ENCODE measurements at regions not wholly inside any gene's neighbourhood (a gene's known extent, or its start where the extent isn't known, plus 50 kb on each side); places are given as distances from the start of the nearest gene placed in this dataset.

DNA sequence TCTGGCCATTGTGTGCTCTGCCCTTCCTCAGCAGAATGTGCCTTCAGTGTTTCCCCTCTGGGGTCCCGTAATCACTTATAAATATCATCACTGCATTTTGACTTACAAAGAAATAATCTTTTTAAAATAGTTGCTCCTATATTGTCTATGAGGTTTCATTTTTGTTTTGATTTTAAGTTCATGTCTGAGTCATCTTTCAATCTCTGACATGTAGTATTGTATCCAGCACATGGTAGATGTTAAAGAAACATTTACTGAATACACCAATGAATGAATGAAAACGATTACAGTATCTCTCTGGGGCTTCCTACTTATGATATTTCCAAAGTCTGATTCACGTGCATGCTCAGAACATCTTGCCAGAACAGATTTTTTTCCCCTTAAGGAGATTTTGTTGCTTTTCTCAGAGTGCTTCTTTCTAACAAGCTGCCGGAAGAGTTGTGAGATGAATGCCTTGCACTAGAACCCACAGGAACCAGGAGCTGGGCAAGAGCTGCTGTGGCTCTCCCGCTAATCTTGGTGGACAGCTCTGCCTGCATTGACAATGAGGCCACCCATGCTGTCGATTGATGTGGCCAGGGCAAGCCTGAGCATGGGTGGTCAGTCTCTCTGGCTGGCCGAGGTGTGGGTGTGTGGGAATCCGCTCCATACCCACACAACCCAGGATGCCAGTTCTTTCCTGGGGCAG is 199.4 kb downstream of the CYRIA start:
- TF ChIP-seq ZFX (IDR thresholded peaks at IDR 0.05; ENCODE audit: borderline replicate concordance): no peak
- TF ChIP-seq, protein P1, sequence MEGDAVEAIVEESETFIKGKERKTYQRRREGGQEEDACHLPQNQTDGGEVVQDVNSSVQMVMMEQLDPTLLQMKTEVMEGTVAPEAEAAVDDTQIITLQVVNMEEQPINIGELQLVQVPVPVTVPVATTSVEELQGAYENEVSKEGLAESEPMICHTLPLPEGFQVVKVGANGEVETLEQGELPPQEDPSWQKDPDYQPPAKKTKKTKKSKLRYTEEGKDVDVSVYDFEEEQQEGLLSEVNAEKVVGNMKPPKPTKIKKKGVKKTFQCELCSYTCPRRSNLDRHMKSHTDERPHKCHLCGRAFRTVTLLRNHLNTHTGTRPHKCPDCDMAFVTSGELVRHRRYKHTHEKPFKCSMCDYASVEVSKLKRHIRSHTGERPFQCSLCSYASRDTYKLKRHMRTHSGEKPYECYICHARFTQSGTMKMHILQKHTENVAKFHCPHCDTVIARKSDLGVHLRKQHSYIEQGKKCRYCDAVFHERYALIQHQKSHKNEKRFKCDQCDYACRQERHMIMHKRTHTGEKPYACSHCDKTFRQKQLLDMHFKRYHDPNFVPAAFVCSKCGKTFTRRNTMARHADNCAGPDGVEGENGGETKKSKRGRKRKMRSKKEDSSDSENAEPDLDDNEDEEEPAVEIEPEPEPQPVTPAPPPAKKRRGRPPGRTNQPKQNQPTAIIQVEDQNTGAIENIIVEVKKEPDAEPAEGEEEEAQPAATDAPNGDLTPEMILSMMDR (IDR thresholded peaks at IDR 0.05): no peak
- no peak overlapping the region for H3K27ac ChIP-seq

DNA sequence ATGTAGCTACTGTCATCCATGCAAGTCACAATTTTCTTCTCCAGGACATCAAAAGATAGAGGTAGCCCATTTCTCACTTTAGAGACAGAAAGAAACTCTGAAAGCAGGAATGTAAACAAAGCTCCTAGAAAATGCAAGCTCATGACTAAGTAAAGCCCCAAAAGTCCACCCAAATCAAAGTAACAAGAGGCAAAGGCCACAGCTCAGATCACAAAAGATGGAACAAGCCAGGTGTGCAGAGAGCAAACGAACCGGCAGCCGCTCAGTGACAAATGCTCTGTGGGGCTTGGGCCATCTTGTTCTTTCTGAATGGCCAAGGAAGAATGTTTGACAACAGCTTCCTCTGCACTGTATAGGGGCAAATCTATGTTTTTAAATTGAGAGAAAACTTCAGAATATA is 201.0 kb downstream of the CYRIA start:
- no peak overlapping the region for H3K27ac ChIP-seq
- TF ChIP-seq, protein P1 (IDR thresholded peaks at IDR 0.05): no peak
- no peak for TF ChIP-seq ZFX (IDR thresholded peaks at IDR 0.05; ENCODE audit: borderline replicate concordance)

DNA sequence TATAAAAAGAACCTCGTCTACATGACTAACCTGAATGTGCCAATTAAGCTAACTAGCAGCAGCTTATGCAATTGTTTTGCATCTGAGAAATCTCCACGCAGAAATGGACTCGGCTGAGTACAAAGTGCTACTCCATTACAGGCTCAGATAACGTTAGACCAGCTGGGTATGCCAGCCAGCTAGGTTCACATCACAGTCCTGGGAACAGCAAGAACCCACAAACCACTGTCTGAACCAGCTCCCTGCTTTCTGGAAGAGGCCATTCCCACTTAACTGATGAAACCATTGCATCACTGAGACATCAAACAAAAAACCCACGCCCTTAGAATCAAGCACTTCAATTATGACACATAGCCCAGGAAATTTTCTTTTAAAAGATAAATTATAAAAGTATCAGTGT is 202.7 kb downstream of the CYRIA start:
- no peak overlapping the region for H3K27ac ChIP-seq
- TF ChIP-seq ZFX (IDR thresholded peaks at IDR 0.05; ENCODE audit: borderline replicate concordance): no peak
- TF ChIP-seq, protein P1 (IDR thresholded peaks at IDR 0.05): no peak

DNA sequence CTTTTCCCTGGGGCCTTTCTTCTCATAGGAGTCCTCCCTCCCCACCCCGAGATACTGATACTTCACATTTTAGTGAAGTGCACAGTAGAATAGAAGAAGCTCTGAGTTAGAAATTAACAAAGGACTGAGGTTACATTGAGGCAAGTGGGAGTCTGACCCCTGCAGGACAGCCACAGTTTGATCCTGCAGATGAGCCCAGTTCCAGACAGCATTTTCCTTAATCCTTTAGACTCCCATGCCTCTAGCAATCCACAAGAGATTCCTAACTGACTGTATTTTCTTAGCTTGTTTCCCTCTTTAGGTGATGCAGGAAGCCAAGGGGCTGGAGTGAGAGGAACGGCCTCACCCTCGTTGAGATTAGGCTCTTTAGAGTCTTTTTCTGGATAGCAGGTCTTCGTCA is 204.0 kb downstream of the CYRIA start:
- no peak overlapping the region for H3K27ac ChIP-seq
- TF ChIP-seq, protein P1 (IDR thresholded peaks at IDR 0.05): no peak
- TF ChIP-seq ZFX (IDR thresholded peaks at IDR 0.05; ENCODE audit: borderline replicate concordance): no peak

DNA sequence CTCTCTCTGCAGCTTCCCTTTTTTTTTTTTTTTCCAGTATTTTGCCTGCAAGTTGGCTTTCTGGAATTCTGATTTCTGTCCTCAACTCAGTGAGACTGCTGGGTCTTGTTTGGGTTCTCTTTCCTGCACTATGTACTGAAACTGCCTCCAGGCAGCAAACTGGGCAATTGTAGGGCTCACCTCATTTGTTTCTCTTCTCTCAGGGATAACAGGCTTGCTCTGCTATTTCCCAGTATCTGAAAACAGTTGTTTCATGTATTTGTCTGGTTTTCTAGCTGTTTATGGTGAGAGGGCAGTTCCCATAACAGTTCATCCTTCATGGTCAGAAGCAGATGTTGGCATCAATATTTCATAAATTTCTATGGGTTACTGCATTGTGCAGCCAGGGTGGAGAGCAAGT is 206.0 kb downstream of the CYRIA start:
- H3K27ac ChIP-seq: no peak overlapping the region
- TF ChIP-seq ZFX (IDR thresholded peaks at IDR 0.05; ENCODE audit: borderline replicate concordance): no peak
- TF ChIP-seq, protein P1 (IDR thresholded peaks at IDR 0.05): no peak

DNA sequence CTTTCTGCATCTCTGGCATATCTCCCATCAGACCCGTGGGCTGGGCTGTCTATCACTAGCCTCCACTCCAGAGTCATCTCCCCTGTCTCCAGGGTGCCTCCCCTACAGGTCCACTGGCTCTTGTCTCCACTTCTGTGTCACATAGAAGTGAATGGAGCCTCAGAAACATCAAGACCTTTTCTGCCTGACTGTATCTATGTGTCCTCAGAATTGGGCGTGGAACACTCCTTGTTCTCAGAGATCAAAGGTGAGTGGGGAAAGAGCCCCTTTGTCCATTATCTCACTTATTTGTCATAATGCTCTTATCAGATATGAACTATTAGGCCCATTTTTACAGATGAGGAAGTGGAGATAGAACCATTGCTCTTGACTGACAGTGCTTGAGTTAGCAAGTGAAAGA is 211.0 kb downstream of the CYRIA start:
- H3K27ac ChIP-seq: no peak overlapping the region
- no peak for TF ChIP-seq ZFX (IDR thresholded peaks at IDR 0.05; ENCODE audit: borderline replicate concordance)
- TF ChIP-seq, protein P1 (IDR thresholded peaks at IDR 0.05): no peak

DNA sequence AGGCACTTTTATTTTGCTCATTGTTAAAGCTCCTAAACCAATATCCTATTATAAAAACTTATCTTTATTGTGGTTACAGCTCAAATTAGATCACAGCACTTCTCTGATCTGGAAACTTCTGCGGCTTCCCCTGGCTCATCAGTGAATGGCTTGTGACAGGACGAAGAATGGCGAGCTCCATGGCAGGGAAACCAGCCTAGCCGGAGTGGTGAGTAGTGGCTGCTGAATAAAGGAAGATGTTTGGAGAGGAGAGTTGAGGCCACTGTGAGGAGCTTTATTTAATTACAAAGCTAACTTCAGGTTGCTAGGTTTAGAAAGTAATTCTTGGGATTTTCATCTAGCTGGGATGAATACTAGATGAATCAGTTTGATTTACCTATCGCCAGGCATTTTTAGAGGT is 213.5 kb downstream of the CYRIA start:
- TF ChIP-seq, protein P1 (IDR thresholded peaks at IDR 0.05): no peak
- no peak for TF ChIP-seq ZFX (IDR thresholded peaks at IDR 0.05; ENCODE audit: borderline replicate concordance)
- no peak overlapping the region for H3K27ac ChIP-seq

Measured in 22Rv1 (cell line).